ENCODE measurements at regions not wholly inside any gene's neighbourhood (a gene's known extent, or its start where the extent isn't known, plus 50 kb on each side); places are given as distances from the start of the nearest gene placed in this dataset.

DNA sequence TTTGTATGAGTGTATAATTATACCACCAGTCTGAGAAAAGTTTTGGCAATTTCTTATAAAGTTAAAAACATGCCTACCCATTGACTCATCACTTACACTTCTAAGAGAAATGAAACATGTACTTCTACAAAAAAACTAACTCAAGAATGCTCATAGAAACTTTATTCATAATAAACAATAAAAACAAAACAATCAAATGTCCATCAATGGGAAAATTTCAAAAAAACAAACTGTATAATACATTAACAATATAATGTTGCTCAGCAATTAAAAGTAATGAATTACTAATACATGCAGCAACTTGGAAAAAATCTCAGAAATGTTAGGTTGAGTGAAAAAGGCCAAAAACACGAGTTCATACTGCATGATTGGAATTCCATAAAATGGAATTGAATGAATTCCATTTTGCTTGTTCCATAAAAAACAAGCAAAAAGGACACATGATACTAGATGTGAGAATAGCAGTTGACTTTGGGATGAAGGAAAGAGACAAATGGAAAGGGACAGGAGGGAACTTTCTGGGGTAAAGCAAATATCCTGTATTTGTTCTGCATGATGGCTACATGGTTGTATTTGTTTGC, 726.6 kb downstream of the RFPL4B start (continued):
- TF ChIP-seq RCOR1 (IDR thresholded peaks at IDR 0.05; ENCODE audit: low read length) (no peak), YY1 (IDR thresholded peaks at IDR 0.05; ENCODE audit: low read depth) (no peak), ZBTB33 (IDR thresholded peaks at IDR 0.05; ENCODE audit: borderline replicate concordance, low read depth) (no peak), JUND (IDR thresholded peaks at IDR 0.05) (peak; percentile 40), RAD21 (IDR thresholded peaks at IDR 0.05; ENCODE audit: low read length) (no peak), ELF1 (IDR thresholded peaks at IDR 0.05) (no peak), CHD2 (IDR thresholded peaks at IDR 0.05; ENCODE audit: low read length, partially characterized antibody) (no peak), SMC3 (IDR thresholded peaks at IDR 0.05; ENCODE audit: low read depth, low read length) (no peak), EP300 (IDR thresholded peaks at IDR 0.05; ENCODE audit: borderline replicate concordance in 1 of 2, low read depth in 1 of 2, low read length in 1 of 2) (peak in 1 of 2 experiments; percentile 73; a peak in 2 of 4 replicates)

DNA sequence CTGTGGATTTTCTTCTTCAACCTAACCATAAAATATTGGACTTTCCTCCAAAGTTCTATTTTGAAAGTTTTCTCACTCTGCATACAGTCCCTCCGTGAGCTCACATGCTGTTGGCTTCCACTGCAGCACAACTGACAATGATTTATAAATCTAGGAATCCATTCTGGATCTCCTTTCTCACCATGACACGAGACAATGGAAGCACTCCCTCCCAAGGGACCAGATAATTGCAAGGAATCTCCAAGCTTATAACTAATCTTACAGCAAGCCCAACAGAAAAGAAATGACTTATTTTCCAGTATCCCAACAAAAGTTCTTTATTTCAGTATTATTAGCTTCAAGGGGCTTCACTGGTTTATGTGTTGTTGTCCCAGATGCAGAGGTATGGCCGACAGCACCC, 729.0 kb downstream of the RFPL4B start:
- DNase-seq: no peak
- Histone ChIP-seq H3K9ac (no peak overlapping the region), H3K4me3 (ENCODE audit: low read depth in 2 of 2, low read length in 1 of 2) (no peak overlapping the region), H3K4me2 (no peak overlapping the region), H4K20me1 (ENCODE audit: insufficient read depth) (no peaks in the 10 kb centered on the region), H3F3A (replicated peaks; ENCODE audit: insufficient read depth) (peaks cover 29% of the 10 kb centered on the region), H3K9me2 (no peaks in the 10 kb centered on the region), H3K27ac (ENCODE audit: low read depth in 2 of 2, low read length in 1 of 2) (no peak overlapping the region), H3K9me3 (no peaks in the 10 kb centered on the region), H3K4me1 (ENCODE audit: control insufficient read depth in 1 of 2, insufficient read depth in 2 of 2, low read depth in 1 of 2, low read length in 1 of 2) (peaks cover 0 to 17% of the 10 kb centered on the region in 2 experiments; a peak in 2 of 4 replicates), H3K27me3 (ENCODE audit: insufficient read depth) (no peaks in the 10 kb centered on the region), H3K79me2 (ENCODE audit: insufficient read depth) (no peaks in the 10 kb centered on the region), H2AFZ (ENCODE audit: low read depth) (no peak overlapping the region; the same call in 1 of the 2 replicates), H3K36me3 (replicated peaks in 1 of 2; ENCODE audit: control insufficient read depth in 1 of 2, insufficient read depth in 2 of 2, low read length in 1 of 2) (no peaks in the 10 kb centered on the region)
- TF ChIP-seq ELF1 (IDR thresholded peaks at IDR 0.05) (no peak), POLR2AphosphoS5 (IDR thresholded peaks at IDR 0.05; ENCODE audit: low read depth, low read length) (no peak), NRF1 (IDR thresholded peaks at IDR 0.05; ENCODE audit: low read depth, low read length) (no peak), FOXM1 (IDR thresholded peaks at IDR 0.05; ENCODE audit: low read depth) (no peak), SMC3 (IDR thresholded peaks at IDR 0.05; ENCODE audit: low read depth, low read length) (no peak), EZH2phosphoT487 (IDR thresholded peaks at IDR 0.05; ENCODE audit: borderline replicate concordance, low read depth) (no peak)
- WGBS (ENCODE audit: low lambda C conversion rate): 84% methylated on average over 3 of the region's 3 CpGs
- CTCF ChIA-PET: interaction anchor here (1.5 kb wide), 2 partner anchors 9 to 11 kb away, joined by 3 to 6 read pairs; no protein-coding TSS in a partner anchor
- POLR2A ChIA-PET: no interaction called here

GRCh38 chr6:113076816-113077215, 729.7 kb downstream of the RFPL4B start:
- no peak for TF ChIP-seq ZBTB33 (IDR thresholded peaks at IDR 0.05; ENCODE audit: borderline replicate concordance, low read depth)
- TF ChIP-seq YY1 (IDR thresholded peaks at IDR 0.05; ENCODE audit: low read depth): no peak
- TF ChIP-seq MXI1 (IDR thresholded peaks at IDR 0.05; ENCODE audit: low read depth, low read length): no peak
- TF ChIP-seq GABPA (IDR thresholded peaks at IDR 0.05; ENCODE audit: low read depth): no peak
- no peaks in the 10 kb centered on the region for H3K9me3 ChIP-seq
- H3K9ac ChIP-seq: no peak overlapping the region
- no peak overlapping the region for H3K4me2 ChIP-seq
- H3K4me3 ChIP-seq (ENCODE audit: low read depth in 2 of 2, low read length in 1 of 2): no peak overlapping the region
- no peak overlapping the region for H2AFZ ChIP-seq (ENCODE audit: low read depth)
- H3K27me3 ChIP-seq (ENCODE audit: insufficient read depth): no peaks in the 10 kb centered on the region
- no peaks in the 10 kb centered on the region for H3K79me2 ChIP-seq (ENCODE audit: insufficient read depth)
- CTCF ChIA-PET: interaction anchor here (1.5 kb wide), 1 partner anchor 9 kb away, joined by 6 read pairs; no protein-coding TSS in a partner anchor
- H3F3A ChIP-seq (replicated peaks; ENCODE audit: insufficient read depth): peaks cover 24% of the 10 kb centered on the region
- WGBS (ENCODE audit: low lambda C conversion rate): 100% methylated on average over 1 of the region's 1 CpG
- H3K27ac ChIP-seq (ENCODE audit: low read depth in 2 of 2, low read length in 1 of 2): no peak overlapping the region
- DNase-seq: no peak
- POLR2A ChIA-PET: no interaction called here
- H4K20me1 ChIP-seq (ENCODE audit: insufficient read depth): no peaks in the 10 kb centered on the region
- peaks cover 0 to 17% of the 10 kb centered on the region in 2 experiments; a peak in 2 of 4 replicates for H3K4me1 ChIP-seq (ENCODE audit: control insufficient read depth in 1 of 2, insufficient read depth in 2 of 2, low read depth in 1 of 2, low read length in 1 of 2)
- no peaks in the 10 kb centered on the region for H3K36me3 ChIP-seq (replicated peaks in 1 of 2; ENCODE audit: control insufficient read depth in 1 of 2, insufficient read depth in 2 of 2, low read length in 1 of 2)
- H3K9me2 ChIP-seq: no peaks in the 10 kb centered on the region

All from SK-N-SH (cell line).